GM23248 (cell line): ENCODE measurements at regions not wholly inside any gene's neighbourhood (a gene's known extent, or its start where the extent isn't known, plus 50 kb on each side); places are given as distances from the start of the nearest gene placed in this dataset.

Experiments used
- DNase-seq: peaks from one replicate; pipeline ENCODE4 v3.0.0-alpha.2; 2015
- H2AFZ ChIP-seq: fragments of 200-600 bp; sonication (generic); 2 replicates; pipeline ENCODE4 v1.6.1; 2016; ENCODE audit warnings: antibody characterized with exemption
- H3F3A ChIP-seq: fragments of 200-600 bp; sonication (generic); 2 replicates; pipeline ENCODE4 v1.6.1; 2016; ENCODE audit warnings: mild to moderate bottlenecking, antibody characterized with exemption, mixed run types; ENCODE audit not compliant: insufficient read depth
- H3K27ac ChIP-seq: fragments of 200-600 bp; sonication (generic); 2 replicates; pipeline ENCODE4 v1.5.1; 2016; ENCODE audit warnings: mild to moderate bottlenecking
- H3K27me3 ChIP-seq: fragments of 200-600 bp; sonication (generic); replicated peaks from 2 replicates; pipeline ENCODE4 v1.6.1; 2016; ENCODE audit warnings: mild to moderate bottlenecking; ENCODE audit not compliant: insufficient read depth
- H3K36me3 ChIP-seq: fragments of 200-600 bp; sonication (generic); 2 replicates; pipeline ENCODE4 v1.6.1; 2016; ENCODE audit warnings: low read depth, mild to moderate bottlenecking
- H3K4me1 ChIP-seq: fragments of 200-600 bp; sonication (generic); 2 replicates; pipeline ENCODE4 v1.6.1; 2016; ENCODE audit warnings: mild to moderate bottlenecking; ENCODE audit not compliant: insufficient read depth
- H3K4me2 ChIP-seq: fragments of 200-600 bp; sonication (generic); one replicate; pipeline ENCODE4 v1.6.1; 2016; ENCODE audit warnings: mild to moderate bottlenecking; ENCODE audit not compliant: unreplicated experiment
- H3K4me3 ChIP-seq: fragments of 200-600 bp; sonication (generic); 2 replicates; pipeline ENCODE4 v1.5.1; 2016; ENCODE audit warnings: mild to moderate bottlenecking
- H3K79me2 ChIP-seq: fragments of 200-600 bp; sonication (generic); 2 replicates; pipeline ENCODE4 v1.6.1; 2016; ENCODE audit warnings: mild to moderate bottlenecking; ENCODE audit not compliant: insufficient read depth
- H3K9ac ChIP-seq: fragments of 200-600 bp; sonication (generic); 2 replicates; pipeline ENCODE4 v1.6.1; 2016; ENCODE audit warnings: mild to moderate bottlenecking
- H3K9me2 ChIP-seq: fragments of 200-600 bp; sonication (generic); 2 replicates; pipeline ENCODE4 v1.6.1; 2016; ENCODE audit warnings: mixed run types, mild to moderate bottlenecking, moderate library complexity; ENCODE audit not compliant: insufficient read depth
- H3K9me3 ChIP-seq: fragments of 200-600 bp; sonication (generic); one replicate; pipeline ENCODE4 v1.6.1; 2017; ENCODE audit warnings: low read depth
- H4K20me1 ChIP-seq: fragments of 200-600 bp; sonication (generic); 2 replicates; pipeline ENCODE4 v1.6.0; 2016; ENCODE audit not compliant: insufficient read depth
- EZH2 ChIP-seq: fragments of 200-600 bp; sonication (generic); IDR thresholded peaks from 2 replicates; pipeline ENCODE4 v1.6.1; 2018; ENCODE audit warnings: antibody characterized with exemption, mild to moderate bottlenecking; ENCODE audit not compliant: insufficient read depth, poor library complexity, severe bottlenecking
- EZH2phosphoT487 ChIP-seq: fragments of 200-600 bp; sonication (generic); IDR thresholded peaks from 2 replicates; pipeline ENCODE4 v1.6.1; 2018; ENCODE audit warnings: antibody characterized with exemption, moderate library complexity, mild to moderate bottlenecking, low read depth; ENCODE audit not compliant: insufficient read depth
- WGBS, 2 experiments: methylation state at CpG; one replicate each; pipeline ENCODE4 v1.1.6; 2015 to 2017; ENCODE audit warnings: low lambda C conversion rate in 2 of 2, low coverage in 1 of 2; ENCODE audit errors: missing lambda C conversion rate in 2 of 2; 5-methylcytosine and 5-hydroxymethylcytosine counted together
- in situ Hi-C: fragments of 300-500 bp; cut with MboI; formaldehyde crosslinking; loops from 2 replicates; pipeline ENCODE4 v1.15.0; 2020

- no peaks in the 10 kb centered on the region for H3K9me3 ChIP-seq
- H3K36me3 ChIP-seq: no peaks in the 10 kb centered on the region
- WGBS, 2 experiments: 0% methylated on average over 2 of the region's 2 CpGs
- no peaks in the 10 kb centered on the region for H3K9me2 ChIP-seq
- no peaks in the 10 kb centered on the region for H3K27me3 ChIP-seq
- H3K4me1 ChIP-seq: no peaks in the 10 kb centered on the region
- no peaks in the 10 kb centered on the region for H3F3A ChIP-seq
- no peak for DNase-seq
- no peak for TF ChIP-seq EZH2phosphoT487
- no peak for TF ChIP-seq EZH2
- no peak overlapping the region for H3K4me2 ChIP-seq
- no peak overlapping the region for H3K9ac ChIP-seq
- no peak overlapping the region for H3K27ac ChIP-seq
- no peaks in the 10 kb centered on the region for H4K20me1 ChIP-seq
- in situ Hi-C loops: no loop called here
- H3K79me2 ChIP-seq: no peaks in the 10 kb centered on the region
- H2AFZ ChIP-seq: no peak overlapping the region
- H3K4me3 ChIP-seq: no peak overlapping the region
These were observed 776.6 kb upstream of the LCORL start for GRCh38 chr4:18798123-18798522.

- Histone ChIP-seq H3K9me3 (no peaks in the 10 kb centered on the region), H3K4me2 (no peak overlapping the region), H3K27me3 (no peaks in the 10 kb centered on the region), H4K20me1 (no peaks in the 10 kb centered on the region), H3K4me3 (no peak overlapping the region), H3K9ac (no peak overlapping the region), H3K9me2 (no peaks in the 10 kb centered on the region), H3K27ac (no peak overlapping the region), H3K79me2 (no peaks in the 10 kb centered on the region), H3K36me3 (no peaks in the 10 kb centered on the region), H3F3A (no peaks in the 10 kb centered on the region), H3K4me1 (no peaks in the 10 kb centered on the region), H2AFZ (no peak overlapping the region)
- 0% methylated on average over 1 of the region's 1 CpG for WGBS, 2 experiments
- no peak for DNase-seq
- no peak for TF ChIP-seq EZH2
- no peak for TF ChIP-seq EZH2phosphoT487
- in situ Hi-C loops: no loop called here
These were observed 774.2 kb upstream of the LCORL start for GRCh38 chr4:18795794-18796193.

GRCh38 chr4:18777190-18777930 is 755.8 kb upstream of the LCORL start:
- 22 to 28% methylated on average over 4 of the region's 4 CpGs for WGBS, 2 experiments

GRCh38 chr4:18767921-18768320 is 746.4 kb upstream of the LCORL start:
- H3K4me1 ChIP-seq: no peaks in the 10 kb centered on the region
- no peak overlapping the region for H3K4me3 ChIP-seq
- 16 to 25% methylated on average over 2 of the region's 2 CpGs for WGBS, 2 experiments
- H3K9me3 ChIP-seq: no peaks in the 10 kb centered on the region
- no peak overlapping the region for H3K9ac ChIP-seq
- no peaks in the 10 kb centered on the region for H3K9me2 ChIP-seq
- no peaks in the 10 kb centered on the region for H3K27me3 ChIP-seq
- no peak overlapping the region for H3K4me2 ChIP-seq
- in situ Hi-C loops: no loop called here
- H2AFZ ChIP-seq: no peak overlapping the region
- TF ChIP-seq EZH2phosphoT487 (no peak), EZH2 (no peak)
- no peaks in the 10 kb centered on the region for H3K79me2 ChIP-seq
- H3K27ac ChIP-seq: no peak overlapping the region
- H4K20me1 ChIP-seq: no peaks in the 10 kb centered on the region
- DNase-seq: no peak
- no peaks in the 10 kb centered on the region for H3F3A ChIP-seq
- no peaks in the 10 kb centered on the region for H3K36me3 ChIP-seq

More at GRCh38 chr4:18777190-18777930, 755.8 kb upstream of the LCORL start:
- no peaks in the 10 kb centered on the region for H3K79me2 ChIP-seq
- H3K36me3 ChIP-seq: no peaks in the 10 kb centered on the region
- no peaks in the 10 kb centered on the region for H3K4me1 ChIP-seq
- H4K20me1 ChIP-seq: no peaks in the 10 kb centered on the region
- no peak overlapping the region for H3K27ac ChIP-seq
- H3K27me3 ChIP-seq: no peaks in the 10 kb centered on the region
- no peak for DNase-seq
- H3K4me2 ChIP-seq: no peak overlapping the region
- no peaks in the 10 kb centered on the region for H3F3A ChIP-seq
- H2AFZ ChIP-seq: no peak overlapping the region
- H3K9ac ChIP-seq: no peak overlapping the region
- in situ Hi-C loops: no loop called here
- no peak overlapping the region for H3K4me3 ChIP-seq
- TF ChIP-seq EZH2 (no peak), EZH2phosphoT487 (no peak)
- H3K9me2 ChIP-seq: no peaks in the 10 kb centered on the region
- no peaks in the 10 kb centered on the region for H3K9me3 ChIP-seq

GRCh38 chr4:18756671-18757070 is 735.1 kb upstream of the LCORL start:
- Histone ChIP-seq H3K4me2 (no peak overlapping the region), H3K27me3 (no peaks in the 10 kb centered on the region), H3K36me3 (no peaks in the 10 kb centered on the region), H3F3A (no peaks in the 10 kb centered on the region), H2AFZ (no peak overlapping the region), H3K4me1 (no peaks in the 10 kb centered on the region), H4K20me1 (no peaks in the 10 kb centered on the region), H3K27ac (no peak overlapping the region), H3K9ac (no peak overlapping the region), H3K9me3 (no peaks in the 10 kb centered on the region), H3K4me3 (no peak overlapping the region), H3K79me2 (no peaks in the 10 kb centered on the region), H3K9me2 (no peaks in the 10 kb centered on the region)
- TF ChIP-seq EZH2phosphoT487 (no peak), EZH2 (no peak)
- no peak for DNase-seq
- in situ Hi-C loops: no loop called here
